RWPE2 (cell line): ENCODE measurements at regions not wholly inside any gene's neighbourhood (a gene's known extent, or its start where the extent isn't known, plus 50 kb on each side); places are given as distances from the start of the nearest gene placed in this dataset.
"Not testable (repeated sequence)": the region's sequence is repeated elsewhere in the genome, so short reads cannot be mapped to it uniquely, and the experiment has no call there.

Source experiments
- ATAC-seq: fragments of 200-7000 bp; cut with Tn5 transposase; 3 replicates; pipeline ENCODE4 v1.9.1; 2021; ENCODE audit warnings: low read depth
- DNase-seq: peaks from one replicate; pipeline ENCODE4 v3.0.0-alpha.2; 2020; ENCODE audit warnings: low spot score
- H3K27ac ChIP-seq: fragments of 450-650 bp; 2 replicates; pipeline ENCODE4 v1.5.1; 2017; ENCODE audit warnings: mild to moderate bottlenecking; ENCODE audit not compliant: poor library complexity, severe bottlenecking
- H3K27me3 ChIP-seq: fragments of 250-450 bp; sonication (Bioruptor Pico); 2 replicates; pipeline ENCODE4 v1.5.1; 2021; ENCODE audit warnings: mild to moderate bottlenecking, moderate library complexity; ENCODE audit not compliant: insufficient read depth, poor library complexity, severe bottlenecking
- H3K36me3 ChIP-seq: fragments of 250-450 bp; sonication (Bioruptor Pico); 2 replicates; pipeline ENCODE4 v1.5.1; 2020; ENCODE audit warnings: low read depth, mild to moderate bottlenecking, moderate library complexity
- H3K4me1 ChIP-seq: fragments of 250-450 bp; sonication (Bioruptor Pico); 2 replicates; pipeline ENCODE4 v1.5.1; 2021; ENCODE audit warnings: mild to moderate bottlenecking, moderate library complexity; ENCODE audit not compliant: insufficient read depth, poor library complexity, severe bottlenecking
- H3K4me3 ChIP-seq: fragments of 250-450 bp; sonication (Bioruptor Pico); 2 replicates; pipeline ENCODE4 v1.5.1; 2021; ENCODE audit warnings: mild to moderate bottlenecking, moderate library complexity; ENCODE audit not compliant: severe bottlenecking
- H3K9me3 ChIP-seq: fragments of 250-450 bp; sonication (Bioruptor Pico); 2 replicates; pipeline ENCODE4 v1.5.1; 2021; ENCODE audit warnings: mild to moderate bottlenecking, moderate library complexity; ENCODE audit not compliant: severe bottlenecking
- CTCF ChIP-seq: fragments of 450-650 bp; IDR thresholded peaks from one replicate; pipeline ENCODE4 v1.5.1; 2017; ENCODE audit warnings: mild to moderate bottlenecking, moderate library complexity; ENCODE audit not compliant: poor library complexity, severe bottlenecking

GRCh38 chr9:95570150-95570549 lies 53.4 kb upstream of the PTCH1 start:
- Histone ChIP-seq H3K27me3 (no peaks in the 10 kb centered on the region), H3K36me3 (no peaks in the 10 kb centered on the region), H3K4me3 (no peak overlapping the region), H3K9me3 (no peaks in the 10 kb centered on the region), H3K27ac (no peak overlapping the region), H3K4me1 (no peaks in the 10 kb centered on the region)
- TF ChIP-seq CTCF, result no peak
- no peak; the same call in 2 of the 3 replicates for ATAC-seq
- DNase-seq, result no peak

GRCh38 chr9:95568735-95569134 lies 52.0 kb upstream of the PTCH1 start:
- not testable (repeated sequence) for H3K27ac ChIP-seq, H3K4me3 ChIP-seq, H3K36me3 ChIP-seq, DNase-seq, H3K27me3 ChIP-seq, ATAC-seq, H3K4me1 ChIP-seq, H3K9me3 ChIP-seq
